Gastrocnemius medialis (tissue), 4 donors: ENCODE measurements at regions not wholly inside any gene's neighbourhood (a gene's known extent, or its start where the extent isn't known, plus 50 kb on each side); places are given as distances from the start of the nearest gene placed in this dataset.

Experiments
- ATAC-seq, 2 donors: fragments of 150-250 bp; one replicate each; pipeline ENCODE4 v1.9.1; 2016
- DNase-seq, 2 donors: peaks; one replicate each; pipeline ENCODE4 v3.0.0-alpha.2; 2019
- H3K27ac ChIP-seq, 4 donors: fragments of 200-600 bp; sonication (generic); 1 replicate in 1 of 4; 2 replicates in 3 of 4; pipeline ENCODE4 v1.5.1; 2016 to 2018; ENCODE audit warnings: mild to moderate bottlenecking in 2 of 4, moderate library complexity in 1 of 4
- H3K27me3 ChIP-seq, 3 donors: fragments of 200-600 bp; sonication (generic) in 2 of 3; 1 replicate in 1 of 3; 2 replicates in 2 of 3; pipeline versions ENCODE4 v1.5.1 to v1.6.0; 2016 to 2019; ENCODE audit warnings: mild to moderate bottlenecking in 1 of 3, moderate library complexity in 1 of 3
- H3K36me3 ChIP-seq, 2 donors: fragments of 200-600 bp; sonication (generic) in 1 of 2; one replicate each; pipeline ENCODE4 v1.5.1; 2017 to 2018
- H3K4me1 ChIP-seq, 2 donors: fragments of 200-600 bp; sonication (generic) in 1 of 2; one replicate each; pipeline ENCODE4 v1.5.1; 2016 to 2017; ENCODE audit warnings: mild to moderate bottlenecking in 2 of 2
- H3K4me3 ChIP-seq, 4 donors: fragments of 200-600 bp; sonication (generic) in 3 of 4; 1 replicate in 1 of 4; 2 replicates in 3 of 4; pipeline ENCODE4 v1.5.1; 2016 to 2019; ENCODE audit warnings: mild to moderate bottlenecking in 2 of 4
- H3K9me3 ChIP-seq, 3 donors: fragments of 200-600 bp; sonication (generic) in 2 of 3; 1 replicate in 1 of 3; 2 replicates in 2 of 3; pipeline ENCODE4 v1.5.1; 2016 to 2019
- POLR2A ChIP-seq, 2 donors: fragments of 450-650 bp; IDR thresholded peaks; one replicate each; pipeline ENCODE4 v1.6.1; 2017; ENCODE audit warnings: antibody characterized with exemption in 2 of 2, mild to moderate bottlenecking in 2 of 2, moderate library complexity in 2 of 2
- in situ Hi-C, 4 donors: fragments of 200-750 bp; cut with MboI; loops; one replicate each; pipeline versions ENCODE4 v1.15.0 to v1.8.0; 2017; ENCODE audit warnings: low sequenced_read_pairs in 4 of 4
- intact Hi-C: fragments of 100-400 bp; cut with DNase I; formaldehyde crosslinking; loops from one replicate; pipeline ENCODE4 v1.15.1; 2023; ENCODE audit warnings: low total_unique reads
- TF ChIP-seq, protein P1 (sequence below), 5 experiments: fragments of 450-650 bp in 3 of 5; fragments of 200-600 bp in 2 of 5; sonication (generic) in 2 of 5; IDR thresholded peaks in 4 of 5; conservative IDR thresholded peaks in 1 of 5; 1 replicate in 4 of 5; 2 replicates in 1 of 5; pipeline ENCODE4 v1.5.1; 2016 to 2019; ENCODE audit warnings: antibody characterized with exemption in 5 of 5, mild to moderate bottlenecking in 3 of 5, moderate library complexity in 3 of 5

DNA sequence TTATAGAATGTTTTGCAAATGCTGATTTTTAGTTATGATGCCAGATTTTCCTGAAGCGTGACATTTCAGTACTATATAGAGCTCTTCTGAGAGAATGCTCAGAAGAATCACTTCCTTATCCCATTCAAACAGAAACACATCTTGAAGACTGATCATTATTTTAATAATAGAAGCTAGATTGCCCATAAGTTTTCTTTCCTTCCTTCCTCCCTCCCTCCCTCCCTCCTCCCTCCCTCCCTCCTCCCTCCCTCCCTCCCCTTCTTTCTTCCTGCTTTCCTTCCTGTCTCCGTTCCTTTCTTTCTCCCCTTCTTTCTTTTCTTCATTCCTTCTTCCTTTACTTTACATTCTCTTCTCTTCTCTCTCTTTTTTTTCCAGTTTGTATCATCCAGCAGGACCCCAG is 767.4 kb downstream of the IRX1 start:
- no peak overlapping the region for H3K27ac ChIP-seq
- no peak for ATAC-seq

DNA sequence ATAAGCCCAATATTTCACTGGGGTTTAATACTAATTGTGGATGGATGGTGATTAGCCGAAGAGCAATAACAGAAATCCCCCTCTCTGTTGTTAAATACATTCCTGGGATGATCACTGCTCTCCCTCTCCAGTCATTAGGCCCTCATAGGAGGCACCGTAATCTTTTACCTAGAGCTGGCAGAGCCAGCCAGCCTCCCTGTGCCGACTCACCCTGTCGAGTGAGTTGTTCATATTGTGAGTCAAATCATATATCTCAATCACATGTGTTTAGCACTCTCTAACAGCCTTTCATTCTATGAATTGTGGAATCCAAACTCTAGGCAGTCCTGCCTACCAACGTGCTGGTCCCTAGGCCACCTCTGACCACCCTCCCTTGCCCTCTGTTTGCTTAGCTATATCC is 771.0 kb downstream of the IRX1 start:
- no peaks in the 10 kb centered on the region for H3K9me3 ChIP-seq
- intact Hi-C loops = no loop called here
- no peaks in the 10 kb centered on the region for H3K27me3 ChIP-seq
- in situ Hi-C loops = no loop called here
- no peak for DNase-seq
- H3K4me1 ChIP-seq = no peaks in the 10 kb centered on the region
- TF ChIP-seq, protein P1, sequence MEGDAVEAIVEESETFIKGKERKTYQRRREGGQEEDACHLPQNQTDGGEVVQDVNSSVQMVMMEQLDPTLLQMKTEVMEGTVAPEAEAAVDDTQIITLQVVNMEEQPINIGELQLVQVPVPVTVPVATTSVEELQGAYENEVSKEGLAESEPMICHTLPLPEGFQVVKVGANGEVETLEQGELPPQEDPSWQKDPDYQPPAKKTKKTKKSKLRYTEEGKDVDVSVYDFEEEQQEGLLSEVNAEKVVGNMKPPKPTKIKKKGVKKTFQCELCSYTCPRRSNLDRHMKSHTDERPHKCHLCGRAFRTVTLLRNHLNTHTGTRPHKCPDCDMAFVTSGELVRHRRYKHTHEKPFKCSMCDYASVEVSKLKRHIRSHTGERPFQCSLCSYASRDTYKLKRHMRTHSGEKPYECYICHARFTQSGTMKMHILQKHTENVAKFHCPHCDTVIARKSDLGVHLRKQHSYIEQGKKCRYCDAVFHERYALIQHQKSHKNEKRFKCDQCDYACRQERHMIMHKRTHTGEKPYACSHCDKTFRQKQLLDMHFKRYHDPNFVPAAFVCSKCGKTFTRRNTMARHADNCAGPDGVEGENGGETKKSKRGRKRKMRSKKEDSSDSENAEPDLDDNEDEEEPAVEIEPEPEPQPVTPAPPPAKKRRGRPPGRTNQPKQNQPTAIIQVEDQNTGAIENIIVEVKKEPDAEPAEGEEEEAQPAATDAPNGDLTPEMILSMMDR (IDR thresholded peaks at IDR 0.05 in 4 of 5, conservative IDR thresholded peaks at IDR 0.05 in 1 of 5) = no peak
- no peak for TF ChIP-seq POLR2A (IDR thresholded peaks at IDR 0.05)
- no peak for ATAC-seq
- no peak overlapping the region for H3K4me3 ChIP-seq
- H3K27ac ChIP-seq = no peak overlapping the region
- H3K36me3 ChIP-seq = no peaks in the 10 kb centered on the region

More for the DNA sequence above, 767.4 kb downstream of the IRX1 start:
- H3K4me1 ChIP-seq = no peaks in the 10 kb centered on the region
- no peaks in the 10 kb centered on the region for H3K27me3 ChIP-seq
- in situ Hi-C loops (no loop called here), intact Hi-C loops (no loop called here)
- TF ChIP-seq, protein P1 (IDR thresholded peaks at IDR 0.05 in 4 of 5, conservative IDR thresholded peaks at IDR 0.05 in 1 of 5) = no peak
- TF ChIP-seq POLR2A (IDR thresholded peaks at IDR 0.05) = no peak
- no peaks in the 10 kb centered on the region for H3K9me3 ChIP-seq
- H3K36me3 ChIP-seq = no peaks in the 10 kb centered on the region
- no peak for DNase-seq
- H3K4me3 ChIP-seq = no peak overlapping the region

DNA sequence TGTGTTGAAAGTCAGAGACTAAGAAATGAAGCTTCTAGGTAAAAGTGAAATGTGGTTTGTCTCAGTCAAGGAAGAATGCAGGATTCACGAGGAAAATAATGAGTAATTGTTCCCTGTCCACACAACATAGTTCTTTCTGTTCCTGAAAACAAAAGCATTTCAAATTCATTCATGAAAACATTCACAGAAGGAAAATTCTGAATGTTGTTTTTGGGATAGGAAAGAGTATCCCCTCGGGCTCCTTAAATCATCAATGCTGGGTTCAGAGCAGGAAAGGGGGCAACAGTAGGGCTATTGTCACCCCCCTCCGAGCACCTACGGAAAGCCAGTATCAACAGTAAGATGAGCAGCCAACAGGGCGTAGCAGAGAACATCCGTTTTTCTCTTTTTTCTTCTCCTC is 769.9 kb upstream of the ADAMTS16 start:
- Histone ChIP-seq H3K36me3 (no peaks in the 10 kb centered on the region), H3K4me3 (no peak overlapping the region), H3K9me3 (no peaks in the 10 kb centered on the region), H3K4me1 (no peaks in the 10 kb centered on the region), H3K27ac (no peak overlapping the region), H3K27me3 (no peaks in the 10 kb centered on the region)
- DNase-seq (no peak), ATAC-seq (no peak)
- in situ Hi-C loops (no loop called here), intact Hi-C loops (no loop called here)
- TF ChIP-seq POLR2A (IDR thresholded peaks at IDR 0.05) = no peak
- TF ChIP-seq, protein P1 (IDR thresholded peaks at IDR 0.05 in 4 of 5, conservative IDR thresholded peaks at IDR 0.05 in 1 of 5) = no peak

DNA sequence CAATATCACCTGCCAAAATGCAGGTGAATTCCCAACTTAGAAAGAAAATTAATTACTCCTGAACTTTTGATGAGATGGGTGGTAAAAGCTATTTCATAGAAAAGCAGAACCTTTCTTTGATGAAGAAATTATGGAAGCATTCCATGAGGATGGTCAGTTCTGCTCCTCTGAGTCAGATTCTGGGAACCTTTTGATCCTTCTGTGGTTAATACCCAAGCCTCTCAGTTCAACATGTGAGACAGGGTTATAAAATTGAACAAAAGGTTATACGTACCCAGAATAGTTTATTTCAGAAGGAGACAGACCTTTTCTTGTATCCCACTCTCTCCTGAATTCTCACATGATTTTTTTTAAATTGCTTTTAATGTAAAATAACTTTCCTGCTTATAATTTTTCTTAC is 767.6 kb upstream of the ADAMTS16 start:
- Histone ChIP-seq H3K4me1 (no peaks in the 10 kb centered on the region), H3K4me3 (no peak overlapping the region), H3K27me3 (no peaks in the 10 kb centered on the region), H3K27ac (no peak overlapping the region), H3K9me3 (no peaks in the 10 kb centered on the region), H3K36me3 (no peaks in the 10 kb centered on the region)
- ATAC-seq (no peak), DNase-seq (no peak)
- intact Hi-C loops (no loop called here), in situ Hi-C loops (no loop called here)
- TF ChIP-seq, protein P1 (IDR thresholded peaks at IDR 0.05 in 4 of 5, conservative IDR thresholded peaks at IDR 0.05 in 1 of 5) = no peak
- no peak for TF ChIP-seq POLR2A (IDR thresholded peaks at IDR 0.05)

DNA sequence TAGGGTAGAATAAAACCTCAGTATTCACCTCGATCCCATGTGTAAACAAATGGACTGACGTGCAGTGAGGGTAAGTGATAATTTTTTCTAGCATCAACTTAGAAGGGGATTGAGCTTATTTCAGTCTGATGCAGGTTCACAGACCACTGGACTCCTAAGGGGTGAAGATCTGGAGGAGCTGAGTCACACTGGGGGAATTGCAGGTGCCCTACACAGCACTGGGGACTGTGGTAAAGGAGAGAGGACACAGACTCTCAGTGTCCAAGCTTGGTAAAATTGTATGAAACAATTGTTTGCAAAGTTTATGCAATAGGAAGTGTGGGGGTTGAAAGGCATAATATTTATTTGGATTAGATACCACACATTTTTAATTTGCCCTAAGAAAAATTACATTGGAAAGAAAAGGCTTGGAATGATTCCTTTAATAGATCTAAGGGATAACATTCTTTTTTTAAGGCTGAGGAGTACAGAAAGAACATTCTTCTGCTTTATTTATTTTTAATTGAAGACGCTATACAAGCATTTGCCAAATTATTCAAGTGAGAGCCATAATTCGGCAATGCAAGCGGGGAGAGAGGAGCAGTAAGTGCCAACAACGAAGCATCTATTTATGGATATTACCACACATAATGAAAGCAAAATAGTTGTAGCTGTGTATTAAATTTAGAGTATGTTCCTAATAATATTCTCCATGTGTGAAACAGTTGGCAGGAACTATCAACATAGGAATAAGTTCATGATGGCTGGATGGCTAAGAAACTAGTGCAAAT is 766.9 kb upstream of the ADAMTS16 start:
- Histone ChIP-seq H3K36me3 (no peaks in the 10 kb centered on the region), H3K27ac (no peak overlapping the region), H3K4me3 (no peak overlapping the region), H3K27me3 (no peaks in the 10 kb centered on the region), H3K9me3 (no peaks in the 10 kb centered on the region), H3K4me1 (no peaks in the 10 kb centered on the region)
- ATAC-seq (no peak), DNase-seq (no peak)
- intact Hi-C loops (no loop called here), in situ Hi-C loops (no loop called here)
- TF ChIP-seq, protein P1 (IDR thresholded peaks at IDR 0.05 in 4 of 5, conservative IDR thresholded peaks at IDR 0.05 in 1 of 5) = no peak
- TF ChIP-seq POLR2A (IDR thresholded peaks at IDR 0.05) = no peak
